Astrocyte (in vitro differentiated cells and primary cell): ENCODE measurements at regions not wholly inside any gene's neighbourhood (a gene's known extent, or its start where the extent isn't known, plus 50 kb on each side); places are given as distances from the start of the nearest gene placed in this dataset.

ENCODE experiments used
- DNase-seq: peaks from one replicate; pipeline ENCODE4 v3.0.0-alpha.2; 2010; ENCODE audit warnings: low read depth
- FAIRE-seq: peaks from 2 replicates; lab custom pipeline; 2011; peaks lifted over from hg19 to GRCh38; lab: Jason Lieb, UNC
- H2AFZ ChIP-seq: 2 replicates; pipeline ENCODE4 v1.6.0; 2012; ENCODE audit warnings: low read depth, low read length, inconsistent platforms
- H3K27ac ChIP-seq: 2 replicates; pipeline ENCODE4 v1.5.1; 2011; ENCODE audit warnings: low read depth, low read length, inconsistent platforms
- H3K27me3 ChIP-seq: 2 replicates; pipeline ENCODE4 v1.6.0; 2011; ENCODE audit warnings: low read length, inconsistent platforms; ENCODE audit not compliant: insufficient read depth
- H3K36me3 ChIP-seq: 2 replicates; pipeline ENCODE4 v1.5.1; 2011; ENCODE audit warnings: low read length, inconsistent platforms; ENCODE audit not compliant: insufficient read depth
- H3K4me1 ChIP-seq: 2 replicates; pipeline ENCODE4 v1.5.1; 2011; ENCODE audit warnings: low read length, inconsistent platforms; ENCODE audit not compliant: insufficient read depth
- H3K4me2 ChIP-seq: 2 replicates; pipeline ENCODE4 v1.6.0; 2012; ENCODE audit warnings: low read length, inconsistent platforms
- H3K4me3 ChIP-seq: 2 replicates; pipeline ENCODE4 v1.5.1; 2011; ENCODE audit warnings: low read depth, mild to moderate bottlenecking, low read length, inconsistent platforms; ENCODE audit not compliant: insufficient read depth
- H3K79me2 ChIP-seq: 2 replicates; pipeline ENCODE4 v1.6.0; 2012; ENCODE audit warnings: mild to moderate bottlenecking, low read length, inconsistent platforms; ENCODE audit not compliant: insufficient read depth
- H3K9ac ChIP-seq: 2 replicates; pipeline ENCODE4 v1.6.0; 2012; ENCODE audit warnings: mild to moderate bottlenecking, low read length, inconsistent platforms
- H3K9me3 ChIP-seq: 2 replicates; pipeline ENCODE4 v1.5.1; 2012; ENCODE audit warnings: low read depth, mild to moderate bottlenecking, low read length, inconsistent platforms; ENCODE audit not compliant: insufficient read depth
- H4K20me1 ChIP-seq: 2 replicates; pipeline ENCODE4 v1.6.0; 2012; ENCODE audit warnings: low read length, inconsistent platforms; ENCODE audit not compliant: insufficient read depth
- H3K27ac Mint-ChIP-seq: one replicate; pipeline ENCODE4 v1.8.0; 2021; ENCODE audit warnings: mild to moderate bottlenecking, mixed read lengths; ENCODE audit not compliant: unreplicated experiment
- H3K27me3 Mint-ChIP-seq: one replicate; pipeline ENCODE4 v1.8.0; 2021; ENCODE audit warnings: low read depth, mixed read lengths; ENCODE audit not compliant: unreplicated experiment
- H3K36me3 Mint-ChIP-seq: one replicate; pipeline ENCODE4 v1.8.0; 2021; ENCODE audit warnings: low read depth, mixed read lengths; ENCODE audit not compliant: unreplicated experiment
- H3K4me1 Mint-ChIP-seq: one replicate; pipeline ENCODE4 v1.8.0; 2021; ENCODE audit warnings: low read depth, mixed read lengths; ENCODE audit not compliant: unreplicated experiment
- H3K4me3 Mint-ChIP-seq: one replicate; pipeline ENCODE4 v1.8.0; 2021; ENCODE audit warnings: mild to moderate bottlenecking, moderate library complexity, mixed read lengths; ENCODE audit not compliant: unreplicated experiment
- H3K9me3 Mint-ChIP-seq: one replicate; pipeline ENCODE4 v1.8.0; 2021; ENCODE audit warnings: mild to moderate bottlenecking, mixed read lengths; ENCODE audit not compliant: unreplicated experiment
- EZH2 ChIP-seq: IDR thresholded peaks from 2 replicates; pipeline ENCODE4 v1.6.1; 2012; ENCODE audit warnings: mild to moderate bottlenecking, low read length, inconsistent platforms; ENCODE audit not compliant: insufficient read depth
- TF ChIP-seq, protein P1 (sequence below): IDR thresholded peaks from 2 replicates; pipeline ENCODE4 v1.5.1; 2011; ENCODE audit warnings: low read depth, mild to moderate bottlenecking, inconsistent platforms, low read length, moderate library complexity; ENCODE audit not compliant: insufficient read depth

DNA sequence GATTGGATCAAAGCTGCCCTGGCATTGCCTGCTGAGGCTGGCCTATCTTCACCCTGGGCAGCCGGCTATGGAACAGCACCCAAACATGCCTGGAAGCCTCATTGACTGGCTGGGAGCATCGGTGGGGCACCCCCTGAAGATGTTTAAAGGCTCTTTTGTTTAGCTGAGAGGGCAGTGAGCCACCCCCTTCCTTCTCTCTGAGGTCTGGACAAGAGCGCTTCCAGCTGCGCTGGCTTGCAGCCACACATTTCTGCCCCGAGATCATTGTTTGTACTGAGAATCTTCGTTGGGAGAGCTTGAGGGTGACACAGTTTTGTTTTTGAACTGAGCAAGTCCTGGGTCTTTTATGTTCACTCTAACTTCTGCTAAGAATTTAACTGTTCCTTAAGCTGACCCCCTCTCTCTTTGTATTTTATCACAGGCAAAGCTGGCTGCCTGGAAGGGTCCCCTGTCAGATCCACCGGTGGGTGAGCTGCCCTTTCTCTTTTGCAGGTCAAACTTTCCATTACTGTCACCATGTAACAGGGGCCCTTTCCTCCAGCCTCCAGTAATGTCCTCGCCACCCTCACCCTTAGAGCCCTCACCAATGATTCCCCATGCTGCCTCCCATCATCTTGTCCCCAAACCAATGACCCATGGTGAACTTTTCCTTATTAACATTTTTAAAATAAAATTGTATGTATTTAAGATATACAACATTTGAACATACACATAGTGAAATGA is 212.2 kb downstream of the KIF26A start:
- H3K36me3 Mint-ChIP-seq = peaks cover 3% of the 10 kb centered on the region
- Histone ChIP-seq H3K9me3 (peaks cover 2% of the 10 kb centered on the region), H3K9ac (no peak overlapping the region), H4K20me1 (no peaks in the 10 kb centered on the region), H2AFZ (no peak overlapping the region), H3K27ac (no peak overlapping the region), H3K4me1 (no peaks in the 10 kb centered on the region), H3K4me3 (no peak overlapping the region), H3K4me2 (no peak overlapping the region), H3K79me2 (no peaks in the 10 kb centered on the region), H3K27me3 (no peaks in the 10 kb centered on the region), H3K36me3 (no peaks in the 10 kb centered on the region)
- TF ChIP-seq, protein P1, sequence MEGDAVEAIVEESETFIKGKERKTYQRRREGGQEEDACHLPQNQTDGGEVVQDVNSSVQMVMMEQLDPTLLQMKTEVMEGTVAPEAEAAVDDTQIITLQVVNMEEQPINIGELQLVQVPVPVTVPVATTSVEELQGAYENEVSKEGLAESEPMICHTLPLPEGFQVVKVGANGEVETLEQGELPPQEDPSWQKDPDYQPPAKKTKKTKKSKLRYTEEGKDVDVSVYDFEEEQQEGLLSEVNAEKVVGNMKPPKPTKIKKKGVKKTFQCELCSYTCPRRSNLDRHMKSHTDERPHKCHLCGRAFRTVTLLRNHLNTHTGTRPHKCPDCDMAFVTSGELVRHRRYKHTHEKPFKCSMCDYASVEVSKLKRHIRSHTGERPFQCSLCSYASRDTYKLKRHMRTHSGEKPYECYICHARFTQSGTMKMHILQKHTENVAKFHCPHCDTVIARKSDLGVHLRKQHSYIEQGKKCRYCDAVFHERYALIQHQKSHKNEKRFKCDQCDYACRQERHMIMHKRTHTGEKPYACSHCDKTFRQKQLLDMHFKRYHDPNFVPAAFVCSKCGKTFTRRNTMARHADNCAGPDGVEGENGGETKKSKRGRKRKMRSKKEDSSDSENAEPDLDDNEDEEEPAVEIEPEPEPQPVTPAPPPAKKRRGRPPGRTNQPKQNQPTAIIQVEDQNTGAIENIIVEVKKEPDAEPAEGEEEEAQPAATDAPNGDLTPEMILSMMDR = no peak
- TF ChIP-seq EZH2 = no peak
- H3K27me3 Mint-ChIP-seq = peaks cover 47% of the 10 kb centered on the region
- FAIRE-seq (no peak), DNase-seq (no peak)
- no peak overlapping the region for H3K4me3 Mint-ChIP-seq
- no peaks in the 10 kb centered on the region for H3K4me1 Mint-ChIP-seq
- H3K9me3 Mint-ChIP-seq = peaks cover 3% of the 10 kb centered on the region
- no peak overlapping the region for H3K27ac Mint-ChIP-seq

DNA sequence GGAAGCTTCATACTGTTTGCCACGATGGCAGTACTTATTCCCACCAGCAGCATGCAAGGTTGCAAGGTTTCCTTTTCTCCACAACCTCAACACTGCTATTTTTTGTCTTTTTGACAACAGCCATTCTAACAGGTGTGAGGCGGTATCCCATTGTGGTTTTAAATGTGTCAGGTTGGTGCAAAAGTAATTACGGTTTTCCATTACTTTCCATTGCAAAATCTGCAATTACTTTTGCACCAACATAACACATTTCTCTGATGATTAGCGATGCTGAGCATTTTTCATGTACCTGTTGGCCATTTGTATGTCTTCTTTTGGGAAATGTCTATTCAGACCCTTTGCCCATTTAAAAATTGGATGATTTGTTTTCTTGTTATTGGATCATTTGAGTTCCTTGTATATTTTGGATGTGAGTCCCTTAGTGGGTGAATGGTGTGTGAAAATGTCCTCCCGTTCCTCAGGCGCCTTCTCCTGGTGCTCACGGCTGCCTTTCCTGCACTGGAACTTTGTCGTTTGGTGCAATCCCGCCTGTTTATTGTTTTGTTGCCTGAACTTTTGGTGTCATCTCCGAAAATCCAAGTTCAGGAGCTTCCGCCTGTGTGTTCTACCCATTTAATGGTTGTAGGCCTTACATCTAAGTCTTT is 213.6 kb downstream of the KIF26A start:
- no peak overlapping the region for H3K4me3 ChIP-seq
- H3K4me3 Mint-ChIP-seq = no peak overlapping the region
- H3K36me3 Mint-ChIP-seq = peaks cover 3% of the 10 kb centered on the region
- no peak overlapping the region for H3K27ac Mint-ChIP-seq
- H3K9me3 Mint-ChIP-seq = peaks cover 3% of the 10 kb centered on the region
- H3K4me2 ChIP-seq = no peak overlapping the region
- H2AFZ ChIP-seq = no peak overlapping the region
- peaks cover 46% of the 10 kb centered on the region for H3K27me3 Mint-ChIP-seq
- H3K9ac ChIP-seq = no peak overlapping the region
- DNase-seq (no peak), FAIRE-seq (no peak)
- peaks cover 2% of the 10 kb centered on the region for H3K9me3 ChIP-seq
- H4K20me1 ChIP-seq = no peaks in the 10 kb centered on the region
- H3K27me3 ChIP-seq = no peaks in the 10 kb centered on the region
- no peaks in the 10 kb centered on the region for H3K4me1 ChIP-seq
- H3K27ac ChIP-seq = no peak overlapping the region
- no peaks in the 10 kb centered on the region for H3K36me3 ChIP-seq
- no peaks in the 10 kb centered on the region for H3K4me1 Mint-ChIP-seq
- no peak for TF ChIP-seq EZH2
- TF ChIP-seq, protein P1 = no peak
- H3K79me2 ChIP-seq = no peaks in the 10 kb centered on the region
